SK-N-MC (cell line): ENCODE measurements at regions not wholly inside any gene's neighbourhood (a gene's known extent, or its start where the extent isn't known, plus 50 kb on each side); places are given as distances from the start of the nearest gene placed in this dataset.

ENCODE experiments used
- EZH2 ChIP-seq: fragments of 200-600 bp; sonication (generic); IDR thresholded peaks from one replicate; pipeline ENCODE4 v1.6.1; 2017; ENCODE audit warnings: antibody characterized with exemption
- POLR2AphosphoS5 ChIP-seq: IDR thresholded peaks from 2 replicates; pipeline ENCODE4 v1.6.1; 2012; ENCODE audit warnings: mild to moderate bottlenecking, low read depth, low read length, borderline replicate concordance

GRCh38 chr13:24087605-24088225 lies 72.8 kb upstream of the SPATA13 start:
- TF ChIP-seq EZH2: no peak
- no peak for TF ChIP-seq POLR2AphosphoS5
